Ecto neural progenitor cell (in vitro differentiated cells): ENCODE measurements at regions not wholly inside any gene's neighbourhood (a gene's known extent, or its start where the extent isn't known, plus 50 kb on each side); places are given as distances from the start of the nearest gene placed in this dataset.
"Not testable (repeated sequence)": the region's sequence is repeated elsewhere in the genome, so short reads cannot be mapped to it uniquely, and the experiment has no call there.

Experiments used
- DNase-seq: peaks from one replicate; pipeline ENCODE4 v3.0.0-alpha.2; 2018; ENCODE audit warnings: low spot score

- DNase-seq = no peak
These were observed 50.3 kb upstream of the SNRK start for GRCh38 chr3:43236008-43236407.

DNA sequence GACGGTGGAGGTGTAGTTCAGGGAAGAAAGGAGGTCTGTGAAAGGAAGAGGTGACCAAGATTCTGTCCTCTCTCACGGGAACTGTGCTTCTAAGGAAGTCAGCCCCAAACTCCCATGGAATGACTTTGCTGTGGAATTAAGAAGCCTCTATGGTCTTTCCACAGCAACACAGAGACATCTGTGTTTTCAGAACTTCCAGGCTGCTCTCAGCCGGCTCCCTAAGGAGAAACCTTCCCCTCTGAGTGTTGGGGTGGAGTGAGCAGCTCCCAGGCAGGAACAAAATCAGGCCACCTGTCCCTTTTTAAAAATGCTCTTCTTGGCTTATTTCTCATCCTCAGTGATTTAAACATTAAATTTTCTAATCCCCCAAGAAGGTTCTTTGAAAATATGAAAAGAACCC, 53.3 kb upstream of the SNRK start:
- no peak for DNase-seq

DNA sequence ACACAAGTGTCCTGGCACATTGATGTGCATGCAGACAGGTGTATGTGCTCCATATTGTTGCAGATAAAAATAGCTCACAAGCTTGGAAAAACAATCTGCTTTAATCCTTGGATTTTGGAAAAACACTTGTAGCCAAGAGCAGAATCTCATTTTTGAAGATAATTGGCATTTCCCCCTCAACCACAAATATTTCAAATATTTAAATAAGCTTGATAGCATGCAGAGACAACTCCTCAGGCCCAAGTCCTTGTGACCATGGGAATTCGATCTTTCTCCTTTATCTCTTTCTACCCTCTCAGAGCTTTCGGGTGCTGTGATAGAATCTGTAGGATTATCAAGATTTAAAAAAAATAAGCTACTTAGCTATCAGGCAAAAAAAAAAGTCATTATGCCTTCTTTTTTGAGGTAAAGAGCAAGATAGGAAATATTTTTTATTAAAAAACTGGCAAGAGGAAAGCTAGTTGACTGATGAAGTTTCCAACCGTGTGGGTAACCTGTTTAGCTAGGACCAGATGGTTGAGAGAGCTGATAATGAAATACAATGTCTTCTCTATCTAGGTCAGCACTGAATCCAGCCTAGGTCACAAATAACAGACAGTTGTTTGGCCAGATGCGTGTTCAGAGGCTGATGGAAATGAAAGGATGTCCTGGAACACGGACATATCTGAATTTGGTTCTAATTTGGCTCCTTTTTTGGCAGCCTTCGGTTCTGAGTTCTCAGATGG, 54.9 kb upstream of the SNRK start:
- DNase-seq = no peak

GRCh38 chr3:43229865-43230264, 56.5 kb upstream of the SNRK start:
- not testable (repeated sequence) for DNase-seq

DNA sequence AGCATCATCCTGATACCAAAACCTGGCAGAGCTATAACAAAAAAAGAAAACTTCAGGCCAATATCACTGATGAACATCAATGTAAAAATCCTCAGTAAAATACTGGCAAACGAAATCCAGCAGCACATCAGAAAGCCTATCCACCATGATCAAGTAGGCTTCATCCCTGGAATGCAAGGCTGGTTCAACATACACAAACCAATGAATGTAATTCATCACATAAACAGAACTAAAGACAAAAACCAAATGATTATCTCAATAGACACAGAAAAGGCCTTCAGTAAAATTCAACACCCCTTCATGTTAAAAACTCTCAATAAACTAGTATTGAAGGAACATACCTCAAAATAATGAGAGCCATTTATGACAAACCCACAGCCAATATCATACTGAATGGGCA, 58.7 kb upstream of the SNRK start:
- not testable (repeated sequence) for DNase-seq

DNA sequence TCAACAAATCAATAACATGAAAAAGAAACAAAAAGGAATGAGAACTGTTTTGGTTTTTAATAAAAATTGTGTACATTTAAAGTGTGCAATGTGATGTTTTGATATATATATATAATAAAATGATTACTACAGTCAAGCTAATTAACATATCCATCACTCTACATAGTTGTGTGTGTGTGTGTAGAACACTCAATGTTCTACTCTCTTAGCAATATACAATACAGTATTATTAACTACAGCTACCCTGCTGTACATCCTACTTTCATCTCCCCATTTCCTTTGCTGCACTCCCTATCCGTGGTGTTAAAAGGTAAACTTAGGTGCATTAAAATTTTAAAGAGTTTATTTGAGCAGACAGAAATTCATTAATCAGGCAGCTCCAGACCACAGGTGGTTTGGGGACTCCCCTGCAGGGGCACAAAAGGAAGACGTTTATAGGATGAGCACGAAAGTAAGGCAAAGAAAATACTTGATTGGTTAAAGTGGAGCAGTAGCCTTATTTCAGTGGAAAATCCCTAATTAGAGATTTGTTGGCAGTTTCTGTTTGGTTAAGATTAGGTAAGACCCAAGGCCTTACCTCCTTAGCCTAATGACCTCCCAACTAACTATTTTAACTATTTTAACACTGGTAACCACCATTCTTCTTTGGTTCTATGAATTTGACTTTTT, 61.8 kb upstream of the SNRK start:
- DNase-seq = no peak

DNA sequence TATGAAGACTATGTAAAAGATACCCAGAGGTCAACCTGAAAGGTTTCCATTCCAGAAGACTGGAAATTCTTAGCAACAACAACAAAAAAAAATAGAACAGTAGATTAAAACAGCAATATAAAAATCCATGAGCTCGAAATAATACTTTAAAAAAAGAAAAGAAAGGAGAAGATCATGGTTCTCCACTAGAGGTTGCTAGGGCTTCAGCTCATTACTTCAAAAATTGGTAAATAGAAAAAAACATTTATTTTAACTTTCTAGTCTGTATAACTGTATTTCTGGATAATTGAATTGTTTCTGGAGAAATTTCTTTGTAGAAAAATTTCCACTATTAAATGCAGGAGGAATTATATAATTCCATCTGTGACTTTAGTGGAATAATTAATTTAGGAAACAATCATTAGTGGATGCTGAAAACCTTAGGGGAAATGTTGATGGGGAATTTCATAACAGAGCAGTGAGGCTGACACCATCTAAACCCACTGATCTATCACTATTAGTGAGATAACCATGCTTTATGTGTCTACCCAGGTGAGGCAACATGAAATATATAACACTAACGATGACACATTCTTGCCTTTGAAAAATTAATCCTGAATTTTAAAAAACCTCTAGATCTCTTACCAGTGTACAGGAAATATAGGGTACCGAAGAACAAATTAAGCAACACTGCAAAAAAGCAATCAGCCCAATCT, 62.5 kb upstream of the SNRK start:
- no peak for DNase-seq

DNA sequence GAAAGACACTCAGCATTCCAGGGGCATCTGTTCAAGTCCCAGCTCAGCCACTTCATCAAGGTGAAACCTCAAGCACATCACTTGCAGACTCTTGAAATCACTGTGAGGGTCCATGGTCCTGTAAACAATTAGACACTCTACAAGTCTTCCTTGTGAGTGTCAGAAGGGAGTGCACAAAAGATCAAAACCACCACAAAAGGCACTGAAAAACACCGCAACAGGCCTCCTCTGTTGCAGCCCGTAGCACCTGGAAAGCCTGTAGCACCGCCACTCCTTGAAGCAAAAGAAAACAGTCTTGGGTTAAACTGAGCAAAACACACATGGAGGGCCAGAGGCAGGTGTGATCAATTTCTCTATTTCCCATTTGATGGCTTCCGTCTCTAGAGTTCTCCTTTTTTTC, 63.8 kb upstream of the SNRK start:
- no peak for DNase-seq

DNA sequence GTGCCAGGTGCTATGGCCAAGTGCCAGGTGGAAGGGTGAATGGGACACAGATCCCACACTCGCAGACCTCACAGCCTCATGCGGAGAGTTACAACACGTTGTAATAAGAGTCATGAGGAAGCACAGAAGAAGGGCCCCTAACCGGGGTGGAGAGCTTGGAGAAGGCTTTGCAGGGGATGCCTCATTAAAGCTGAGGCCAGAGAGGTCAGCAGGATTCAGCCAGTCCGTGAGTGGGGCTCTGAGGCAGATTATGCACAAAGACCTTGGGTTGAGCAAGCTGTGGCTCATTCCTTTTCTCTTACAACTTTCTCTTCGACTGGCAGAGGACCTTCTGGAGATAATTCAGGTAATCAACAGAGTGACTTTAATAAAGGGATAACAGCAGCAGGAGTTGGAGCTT, 65.3 kb upstream of the SNRK start:
- DNase-seq = no peak

DNA sequence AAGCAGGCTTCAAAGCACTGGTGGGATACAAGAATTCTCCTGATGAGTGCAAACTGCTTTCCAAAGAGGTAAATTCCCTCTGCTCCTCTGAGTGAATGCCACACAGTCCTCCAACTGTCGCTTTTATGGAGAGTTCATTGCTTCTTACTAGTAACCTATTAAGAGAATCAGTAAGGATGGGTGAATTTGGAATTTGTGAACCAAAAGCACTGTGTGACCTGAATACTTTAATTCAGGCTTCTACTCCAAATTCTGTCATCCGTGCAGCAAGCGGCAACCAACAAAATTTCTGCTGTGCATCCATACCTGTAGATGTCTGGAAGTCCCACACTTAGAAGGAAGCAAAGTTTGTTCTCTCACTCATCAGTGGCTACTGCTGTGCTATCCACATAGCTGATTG, 66.7 kb upstream of the SNRK start:
- DNase-seq = no peak

DNA sequence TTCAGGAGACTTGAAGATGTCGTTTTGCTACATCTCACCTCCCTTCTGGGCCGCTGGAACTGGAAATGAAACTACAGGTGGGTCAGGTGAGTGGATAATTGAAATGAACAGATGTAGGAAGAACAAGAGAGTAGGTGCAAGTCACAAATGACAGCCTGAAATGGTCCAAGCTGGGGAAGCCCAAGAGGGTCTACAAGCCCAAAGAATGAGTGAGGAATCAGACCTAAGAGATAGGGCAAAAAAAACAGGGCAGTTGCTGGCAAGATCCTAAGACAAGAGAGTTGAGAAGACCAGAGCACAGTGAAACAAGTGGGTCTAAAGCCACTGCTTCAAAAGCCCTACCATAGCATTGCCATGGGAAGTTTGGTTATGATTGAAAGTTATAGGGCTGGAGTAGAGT, 67.4 kb upstream of the SNRK start:
- DNase-seq = no peak

DNA sequence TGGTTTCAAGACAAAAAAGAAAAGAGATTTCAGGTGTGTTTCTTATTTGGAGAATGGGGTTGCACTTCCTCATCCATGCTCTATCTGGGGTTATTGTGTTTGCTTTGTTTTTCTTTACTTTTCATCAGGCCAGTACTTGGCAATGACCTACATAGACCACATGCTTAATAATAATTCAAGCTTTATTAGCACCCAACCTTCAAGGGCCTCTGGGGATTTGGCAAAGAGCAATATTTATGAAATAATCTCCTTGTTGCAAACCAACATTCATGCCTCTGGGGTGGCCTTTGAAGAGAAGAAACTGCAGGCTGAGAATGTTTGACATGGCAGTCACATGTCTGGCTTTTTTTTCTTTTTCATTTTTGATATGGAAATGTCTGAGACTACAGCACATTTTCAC, 68.2 kb upstream of the SNRK start:
- DNase-seq = no peak

DNA sequence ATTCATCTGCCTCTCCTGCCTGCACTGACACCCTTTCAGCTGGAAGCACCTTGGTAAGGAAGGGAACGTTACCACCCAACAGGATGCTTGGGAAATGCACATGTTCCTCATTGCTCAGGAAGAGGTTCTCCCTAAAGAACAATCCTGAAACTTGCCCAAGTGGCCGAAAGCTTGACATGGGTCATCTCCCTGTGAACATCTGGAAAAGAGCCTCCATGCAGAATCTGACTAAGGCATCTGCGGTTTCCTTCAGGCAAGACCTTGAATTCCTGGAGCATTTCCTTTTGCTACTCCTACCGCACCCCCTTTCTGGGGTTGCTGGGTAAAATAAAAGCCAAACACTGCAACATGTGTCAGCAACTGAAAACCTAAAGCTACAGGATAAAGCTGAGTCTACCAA, 68.7 kb upstream of the SNRK start:
- DNase-seq = no peak

DNA sequence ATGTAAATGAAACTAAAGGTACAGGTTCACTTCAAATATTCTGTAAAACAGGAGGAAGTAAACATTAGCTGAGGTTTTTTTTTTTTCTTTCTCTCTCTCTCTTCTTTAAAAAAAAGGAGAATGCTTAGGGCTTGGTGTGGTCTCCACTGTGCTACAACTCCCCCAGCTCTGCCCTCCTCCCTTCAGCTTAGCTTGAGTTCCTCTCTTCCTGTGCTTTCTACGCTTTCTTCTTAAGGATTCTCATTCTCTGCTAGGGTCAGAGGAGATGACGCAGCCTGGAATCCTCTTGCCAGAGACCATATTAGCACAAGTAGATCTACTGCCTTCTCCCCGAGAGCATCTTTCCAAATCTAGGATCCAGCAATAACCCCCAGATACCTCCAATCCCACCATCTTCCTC, 69.1 kb upstream of the SNRK start:
- no peak for DNase-seq

DNA sequence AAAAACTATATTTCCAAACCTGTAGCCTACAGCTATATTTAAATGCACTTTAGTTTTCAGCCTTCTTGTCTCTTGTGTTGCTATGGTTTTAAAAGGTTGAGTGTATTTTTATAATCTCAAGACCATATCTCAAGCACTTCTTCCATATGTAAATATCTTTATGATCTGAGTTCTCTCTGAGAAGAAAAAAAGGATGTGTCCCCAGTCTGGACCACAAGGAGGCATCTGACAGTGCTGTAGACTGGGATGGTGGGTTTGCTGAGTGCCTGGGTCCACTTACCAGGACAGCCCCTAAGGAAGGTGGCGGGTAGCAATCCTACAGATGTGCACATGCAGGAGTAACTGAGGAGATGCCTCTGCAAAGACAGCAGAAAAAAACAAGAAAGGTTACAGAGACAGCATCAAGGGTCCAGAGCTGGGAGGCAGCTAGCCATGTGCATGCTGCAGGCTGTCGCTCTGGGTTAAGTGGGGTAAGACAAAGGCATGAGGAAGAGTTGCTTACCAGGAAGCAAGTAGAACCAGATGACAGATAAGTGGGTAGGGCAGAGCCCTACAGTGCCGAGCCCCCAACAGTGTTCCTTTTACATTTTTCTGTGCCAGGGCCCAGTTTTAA, 70.6 kb upstream of the SNRK start:
- no peak for DNase-seq

- DNase-seq = no peak
These were observed 71.2 kb upstream of the SNRK start for GRCh38 chr3:43215138-43215537.

DNA sequence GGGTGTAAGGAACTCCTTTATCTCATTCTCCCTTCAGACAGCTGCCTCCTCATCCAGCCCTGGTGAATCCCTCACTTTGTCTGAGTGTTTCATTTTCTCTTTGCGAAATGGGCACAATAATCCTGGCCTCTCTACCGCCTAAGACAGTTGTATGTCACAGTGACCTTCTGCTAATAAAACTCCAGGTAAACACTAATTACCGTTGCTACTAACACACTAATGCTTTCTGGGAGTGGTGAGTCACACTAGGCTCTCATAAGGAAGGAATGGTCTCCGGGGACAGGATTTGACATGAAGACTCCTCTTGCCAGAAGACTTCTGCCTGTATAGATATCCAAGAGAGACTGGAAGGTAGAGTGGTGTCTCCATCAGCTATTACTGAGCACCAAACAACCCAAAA, 71.7 kb upstream of the SNRK start:
- no peak for DNase-seq

- DNase-seq = no peak
These were observed 72.7 kb upstream of the SNRK start for GRCh38 chr3:43213631-43214030.

GRCh38 chr3:43212914-43213611, 73.3 kb upstream of the SNRK start:
- no peak for DNase-seq

GRCh38 chr3:43211681-43212080, 74.7 kb upstream of the SNRK start:
- DNase-seq = no peak

- DNase-seq = no peak
These were observed 76.0 kb upstream of the SNRK start for GRCh38 chr3:43210049-43211027.
